ENCODE measurements at regions not wholly inside any gene's neighbourhood (a gene's known extent, or its start where the extent isn't known, plus 50 kb on each side); places are given as distances from the start of the nearest gene placed in this dataset.

- H3K4me3 Mint-ChIP-seq (ENCODE audit: unreplicated experiment) = no peak overlapping the region
- H3K9me3 ChIP-seq = no peaks in the 10 kb centered on the region
- peaks cover 24% of the 10 kb centered on the region for H3K4me1 ChIP-seq
- peaks cover 25% of the 10 kb centered on the region for H3K4me1 Mint-ChIP-seq (ENCODE audit: low read depth, unreplicated experiment)
- ChIA-PET CTCF (no interaction called here), POLR2A (no interaction called here)
- no peaks in the 10 kb centered on the region for H3K27me3 ChIP-seq (replicated peaks; ENCODE audit: control insufficient read depth, insufficient read depth, low read length)
- no peak overlapping the region for H3K27ac Mint-ChIP-seq (ENCODE audit: unreplicated experiment)
- H3K9me3 Mint-ChIP-seq (ENCODE audit: unreplicated experiment) = no peaks in the 10 kb centered on the region
- no peaks in the 10 kb centered on the region for H3K36me3 Mint-ChIP-seq (ENCODE audit: insufficient read depth, unreplicated experiment)
- H3K4me3 ChIP-seq (ENCODE audit: low read depth, low read length) = no peak overlapping the region
- BruUV-seq (replicated peaks) = no TSS peak
- H3K27me3 Mint-ChIP-seq (ENCODE audit: insufficient read depth, unreplicated experiment) = no peaks in the 10 kb centered on the region
- DNase-seq = no peak
- intact Hi-C loops (cut with micrococcal nuclease; ENCODE audit: unreplicated experiment) = no loop called here
- no peak for TF ChIP-seq CTCF (IDR thresholded peaks at IDR 0.05; ENCODE audit: insufficient read depth in 1 of 2, low read depth in 1 of 2, low read length in 1 of 2, severe bottlenecking in 1 of 2, unreplicated experiment in 1 of 2)
- H3K36me3 ChIP-seq (ENCODE audit: control insufficient read depth, insufficient read depth, low read length) = no peaks in the 10 kb centered on the region
These were observed 371.2 kb upstream of the NBEA start for GRCh38 chr13:34570698-34571353.

- peaks cover 21% of the 10 kb centered on the region for H3K4me1 Mint-ChIP-seq (ENCODE audit: low read depth, unreplicated experiment)
- no peak for TF ChIP-seq CTCF (IDR thresholded peaks at IDR 0.05; ENCODE audit: insufficient read depth in 1 of 2, low read depth in 1 of 2, low read length in 1 of 2, severe bottlenecking in 1 of 2, unreplicated experiment in 1 of 2)
- POLR2A ChIA-PET = no interaction called here
- H3K36me3 Mint-ChIP-seq (ENCODE audit: insufficient read depth, unreplicated experiment) = no peaks in the 10 kb centered on the region
- no peak overlapping the region for H3K27ac Mint-ChIP-seq (ENCODE audit: unreplicated experiment)
- Histone ChIP-seq H3K4me1 (peaks cover 21% of the 10 kb centered on the region), H3K4me3 (ENCODE audit: low read depth, low read length) (no peak overlapping the region), H3K36me3 (ENCODE audit: control insufficient read depth, insufficient read depth, low read length) (no peaks in the 10 kb centered on the region), H3K27me3 (replicated peaks; ENCODE audit: control insufficient read depth, insufficient read depth, low read length) (no peaks in the 10 kb centered on the region), H3K9me3 (no peaks in the 10 kb centered on the region)
- DNase-seq = no peak
- H3K9me3 Mint-ChIP-seq (ENCODE audit: unreplicated experiment) = no peaks in the 10 kb centered on the region
- no TSS peak for BruUV-seq (replicated peaks)
- no peaks in the 10 kb centered on the region for H3K27me3 Mint-ChIP-seq (ENCODE audit: insufficient read depth, unreplicated experiment)
- intact Hi-C loops (cut with micrococcal nuclease; ENCODE audit: unreplicated experiment) = no loop called here
- CTCF ChIA-PET = no interaction called here
- no peak overlapping the region for H3K4me3 Mint-ChIP-seq (ENCODE audit: unreplicated experiment)
These were observed 370.4 kb upstream of the NBEA start for GRCh38 chr13:34571716-34572115.

- TF ChIP-seq CTCF (IDR thresholded peaks at IDR 0.05; ENCODE audit: insufficient read depth in 1 of 2, low read depth in 1 of 2, low read length in 1 of 2, severe bottlenecking in 1 of 2, unreplicated experiment in 1 of 2) = no peak
- H3K9me3 Mint-ChIP-seq (ENCODE audit: unreplicated experiment) = no peaks in the 10 kb centered on the region
These were observed 365.0 kb upstream of the NBEA start for GRCh38 chr13:34577051-34577450.

More at GRCh38 chr13:34577051-34577450, 365.0 kb upstream of the NBEA start:
- Mint-ChIP-seq H3K27ac (ENCODE audit: unreplicated experiment) (no peak overlapping the region), H3K4me1 (ENCODE audit: low read depth, unreplicated experiment) (no peaks in the 10 kb centered on the region), H3K27me3 (ENCODE audit: insufficient read depth, unreplicated experiment) (no peaks in the 10 kb centered on the region), H3K4me3 (ENCODE audit: unreplicated experiment) (no peak overlapping the region), H3K36me3 (ENCODE audit: insufficient read depth, unreplicated experiment) (no peaks in the 10 kb centered on the region)
- ChIA-PET CTCF (no interaction called here), POLR2A (no interaction called here)
- H3K9me3 ChIP-seq = no peaks in the 10 kb centered on the region
- no peaks in the 10 kb centered on the region for H3K27me3 ChIP-seq (replicated peaks; ENCODE audit: control insufficient read depth, insufficient read depth, low read length)
- no peaks in the 10 kb centered on the region for H3K36me3 ChIP-seq (ENCODE audit: control insufficient read depth, insufficient read depth, low read length)
- no TSS peak for BruUV-seq (replicated peaks)
- no peak for DNase-seq
- no peaks in the 10 kb centered on the region for H3K4me1 ChIP-seq
- intact Hi-C loops (cut with micrococcal nuclease; ENCODE audit: unreplicated experiment) = no loop called here
- H3K4me3 ChIP-seq (ENCODE audit: low read depth, low read length) = no peak overlapping the region

Measured in Caco-2 (cell line).